ENCODE measurements at regions not wholly inside any gene's neighbourhood (a gene's known extent, or its start where the extent isn't known, plus 50 kb on each side); places are given as distances from the start of the nearest gene placed in this dataset.

DNA sequence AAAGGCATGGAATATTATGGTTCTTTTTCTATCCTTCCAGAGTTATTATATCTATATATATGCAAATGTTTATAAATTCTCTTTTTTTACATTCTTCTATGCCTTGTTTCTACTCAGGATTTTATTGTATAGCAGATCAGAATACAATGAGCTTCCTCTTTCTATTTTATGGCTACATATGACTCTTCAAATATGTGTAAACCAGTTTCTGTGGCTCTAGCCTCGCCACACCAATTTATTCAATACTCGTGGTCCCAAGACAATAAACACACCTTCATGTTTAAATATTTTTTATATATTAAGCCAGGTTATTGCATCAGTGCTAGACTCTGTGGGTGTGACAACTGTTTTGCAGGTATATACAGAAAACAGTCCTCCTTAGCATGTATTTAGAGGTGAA is 237.5 kb upstream of the MKLN1 start:
- TF ChIP-seq, protein P1, sequence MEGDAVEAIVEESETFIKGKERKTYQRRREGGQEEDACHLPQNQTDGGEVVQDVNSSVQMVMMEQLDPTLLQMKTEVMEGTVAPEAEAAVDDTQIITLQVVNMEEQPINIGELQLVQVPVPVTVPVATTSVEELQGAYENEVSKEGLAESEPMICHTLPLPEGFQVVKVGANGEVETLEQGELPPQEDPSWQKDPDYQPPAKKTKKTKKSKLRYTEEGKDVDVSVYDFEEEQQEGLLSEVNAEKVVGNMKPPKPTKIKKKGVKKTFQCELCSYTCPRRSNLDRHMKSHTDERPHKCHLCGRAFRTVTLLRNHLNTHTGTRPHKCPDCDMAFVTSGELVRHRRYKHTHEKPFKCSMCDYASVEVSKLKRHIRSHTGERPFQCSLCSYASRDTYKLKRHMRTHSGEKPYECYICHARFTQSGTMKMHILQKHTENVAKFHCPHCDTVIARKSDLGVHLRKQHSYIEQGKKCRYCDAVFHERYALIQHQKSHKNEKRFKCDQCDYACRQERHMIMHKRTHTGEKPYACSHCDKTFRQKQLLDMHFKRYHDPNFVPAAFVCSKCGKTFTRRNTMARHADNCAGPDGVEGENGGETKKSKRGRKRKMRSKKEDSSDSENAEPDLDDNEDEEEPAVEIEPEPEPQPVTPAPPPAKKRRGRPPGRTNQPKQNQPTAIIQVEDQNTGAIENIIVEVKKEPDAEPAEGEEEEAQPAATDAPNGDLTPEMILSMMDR (conservative IDR thresholded peaks at IDR 0.05 in 1 of 2, IDR thresholded peaks at IDR 0.05 in 1 of 2; ENCODE audit: extremely low read depth in 1 of 2, insufficient read depth in 1 of 2, low read depth in 1 of 2, low read length in 2 of 2): no peak
- no peak for TF ChIP-seq EZH2 (IDR thresholded peaks at IDR 0.05; ENCODE audit: borderline replicate concordance, low read length)

Data from mammary epithelial cell (primary cell).